GM21381 (cell line): ENCODE measurements at regions not wholly inside any gene's neighbourhood (a gene's known extent, or its start where the extent isn't known, plus 50 kb on each side); places are given as distances from the start of the nearest gene placed in this dataset.

Experiments used
- ATAC-seq: cut with Tn5 transposase; IDR thresholded peaks from one replicate; pipeline ENCODE4 v1.9.1; 2021; ENCODE audit warnings: mild to moderate bottlenecking, moderate library complexity; ENCODE audit not compliant: unreplicated experiment

DNA sequence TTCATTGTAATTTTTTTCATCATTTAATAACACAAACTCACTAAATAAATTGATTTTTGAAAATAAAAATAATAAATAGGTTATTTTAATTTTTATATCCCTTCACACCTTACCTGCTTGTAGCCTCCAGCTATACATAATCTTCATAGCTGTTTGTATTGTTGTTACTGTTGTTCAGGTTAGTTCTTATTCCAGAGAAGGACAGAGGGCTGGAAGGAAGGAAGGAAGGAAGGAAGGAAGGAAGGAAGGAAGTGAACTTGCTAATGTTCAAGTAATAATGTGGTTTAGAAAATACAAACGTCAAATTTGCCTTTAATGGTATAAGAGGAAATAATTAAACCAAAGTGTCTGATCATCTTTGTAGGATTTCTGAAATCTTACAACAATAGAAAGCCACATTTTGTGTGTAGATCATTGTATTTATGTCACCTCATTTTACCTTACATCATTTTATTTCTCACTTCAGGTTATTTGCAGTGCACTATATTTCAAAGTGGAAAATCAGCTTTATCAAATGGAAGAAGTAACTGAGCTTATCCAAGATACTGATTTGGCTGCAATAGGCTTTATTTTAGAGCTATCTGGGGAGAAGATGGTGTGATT lies 660.0 kb upstream of the CCDC54 start:
- no peak for ATAC-seq

DNA sequence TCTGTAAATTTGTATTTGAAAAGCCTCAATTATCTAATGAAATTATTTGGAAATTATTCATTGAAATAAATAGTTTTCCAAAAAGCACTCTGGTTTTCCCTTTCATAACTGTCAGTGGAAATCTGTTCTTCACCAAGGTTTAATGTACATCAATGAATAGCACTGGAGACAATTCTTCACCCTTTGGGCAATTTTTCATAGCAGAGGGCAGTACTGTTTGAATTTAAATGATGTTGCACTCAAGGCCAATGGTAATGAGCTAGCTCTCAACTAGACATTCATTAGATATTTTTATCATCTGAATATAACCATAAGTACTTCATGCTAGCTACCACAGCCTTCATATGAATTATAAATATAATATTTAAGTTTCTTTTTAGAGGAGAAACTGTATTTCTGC lies 658.2 kb upstream of the CCDC54 start:
- ATAC-seq: no peak

DNA sequence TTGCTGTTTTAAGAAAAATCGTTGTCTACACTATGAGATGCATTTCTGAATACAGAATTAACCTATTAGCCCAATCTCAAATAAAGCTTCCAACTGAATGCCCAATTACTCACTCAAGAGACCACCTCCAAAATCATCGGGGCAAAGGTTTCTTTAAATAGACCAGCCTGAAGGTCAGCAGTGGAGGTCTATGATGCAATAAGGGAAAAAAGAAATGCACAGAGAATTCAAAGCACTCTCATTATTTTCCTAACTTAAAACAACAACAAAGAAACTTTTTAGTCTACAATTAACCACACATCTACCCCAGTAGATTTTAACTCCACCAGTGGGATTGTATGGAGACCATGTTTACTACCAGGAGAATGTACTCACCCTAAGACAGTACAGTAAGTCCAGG lies 657.7 kb upstream of the CCDC54 start:
- no peak for ATAC-seq

DNA sequence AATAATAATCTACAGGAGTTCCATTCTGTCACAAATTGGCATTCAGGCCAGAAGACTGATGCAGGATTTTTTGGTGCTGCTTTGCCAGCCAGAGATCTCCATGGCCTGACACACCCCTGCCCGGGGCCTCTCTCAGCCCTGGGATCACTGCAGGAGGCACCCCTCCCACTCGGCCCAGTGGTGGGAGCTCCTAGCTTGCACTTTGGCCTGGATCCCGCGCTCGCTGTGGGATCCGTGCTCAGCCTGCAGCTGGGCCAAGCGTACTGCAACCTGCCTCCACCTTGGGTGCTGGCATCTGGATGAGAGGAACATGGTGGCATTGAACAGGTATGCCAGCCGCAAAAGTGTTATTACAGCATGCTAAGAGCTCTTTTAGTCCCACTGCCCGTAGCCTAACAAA lies 656.7 kb upstream of the CCDC54 start:
- no peak for ATAC-seq

DNA sequence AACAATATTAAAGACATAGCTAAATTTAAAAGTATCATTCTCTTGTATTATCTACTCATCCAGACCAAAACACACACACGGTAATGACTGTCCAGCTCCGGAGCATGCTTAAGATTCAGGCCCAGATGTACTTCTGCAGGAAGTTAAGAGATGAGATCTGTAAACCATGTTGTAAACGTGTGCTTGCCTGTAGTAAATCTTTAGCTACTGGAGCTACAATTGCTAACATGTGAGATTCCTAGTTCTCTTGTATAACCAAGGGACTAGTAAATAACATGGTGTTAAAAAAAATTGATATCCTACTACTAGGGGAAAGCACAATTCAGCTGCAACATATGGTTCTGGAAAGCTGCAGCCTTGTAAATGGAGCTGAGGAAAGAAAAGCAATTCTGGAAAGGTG lies 651.7 kb upstream of the CCDC54 start:
- ATAC-seq: no peak

DNA sequence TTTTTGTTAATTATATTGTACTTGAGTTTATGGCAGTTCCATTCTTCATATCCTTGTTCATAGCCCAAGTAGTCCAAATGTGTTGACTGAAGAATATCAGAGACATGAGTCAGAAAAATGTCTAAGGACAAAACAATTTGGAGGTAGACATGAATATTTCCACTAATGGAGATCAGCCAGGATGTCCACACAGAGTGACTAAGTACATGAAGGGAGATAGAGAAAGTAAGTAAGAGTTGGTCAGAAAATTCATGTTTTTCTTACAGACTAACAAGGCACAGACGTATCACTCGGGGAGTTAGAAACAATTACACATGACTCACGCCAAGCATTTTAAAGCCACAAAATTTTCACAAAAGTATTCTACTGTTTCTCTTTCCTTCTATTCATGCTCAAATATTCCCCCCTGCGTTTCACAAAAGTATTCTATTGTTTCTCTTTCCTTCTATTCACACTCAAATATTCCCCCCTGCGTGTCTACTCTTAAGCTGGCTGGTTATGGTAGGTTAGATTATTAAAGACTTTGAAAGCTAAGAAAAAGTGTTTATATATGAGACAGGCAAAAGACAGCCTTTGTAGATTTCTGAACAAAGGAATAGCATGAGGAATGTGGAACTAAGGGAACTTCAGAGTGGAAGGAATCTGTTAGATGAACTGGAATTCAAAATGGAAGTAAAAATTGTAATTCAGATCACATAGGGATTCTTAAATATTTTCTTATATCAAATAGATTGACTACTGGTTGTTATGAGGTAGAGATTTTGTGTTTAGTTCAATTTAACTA lies 648.7 kb upstream of the CCDC54 start:
- no peak for ATAC-seq

DNA sequence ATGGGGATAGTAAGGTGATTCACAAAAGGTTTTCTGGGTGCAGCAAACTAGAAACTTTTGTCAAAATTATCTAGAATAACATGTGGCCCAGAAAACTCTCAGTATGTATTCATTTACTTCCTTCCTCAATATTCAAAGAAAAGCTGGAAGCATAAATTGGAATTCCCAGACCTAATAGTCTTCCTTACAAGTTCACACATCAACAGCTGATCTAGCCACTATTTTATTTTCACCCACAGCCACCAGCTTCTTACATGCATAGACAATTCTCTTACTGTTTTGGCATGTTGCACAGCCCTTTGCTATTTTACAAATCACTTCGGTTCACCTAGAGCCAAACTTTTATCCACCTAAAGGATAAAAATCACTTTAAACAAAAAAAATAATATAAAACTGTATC lies 647.8 kb upstream of the CCDC54 start:
- no peak for ATAC-seq

DNA sequence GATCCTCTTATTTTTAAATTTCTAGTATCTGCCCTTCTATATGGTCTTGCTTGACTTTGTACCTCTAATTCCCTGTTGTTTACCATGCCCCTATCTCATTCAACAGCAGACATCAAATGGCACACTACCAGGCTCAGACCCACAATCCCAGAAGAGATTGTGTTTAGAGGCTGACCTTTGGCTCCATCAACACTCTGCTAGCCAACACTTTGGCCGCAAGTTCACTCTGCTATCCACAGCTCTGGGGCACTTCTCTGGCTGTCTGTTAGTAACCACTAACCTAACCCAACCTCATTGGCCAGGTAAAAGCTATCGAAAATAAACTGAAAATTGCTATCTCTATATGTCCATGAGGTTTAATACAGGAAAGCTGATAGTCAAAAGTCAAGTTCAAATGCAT lies 646.0 kb upstream of the CCDC54 start:
- no peak for ATAC-seq

DNA sequence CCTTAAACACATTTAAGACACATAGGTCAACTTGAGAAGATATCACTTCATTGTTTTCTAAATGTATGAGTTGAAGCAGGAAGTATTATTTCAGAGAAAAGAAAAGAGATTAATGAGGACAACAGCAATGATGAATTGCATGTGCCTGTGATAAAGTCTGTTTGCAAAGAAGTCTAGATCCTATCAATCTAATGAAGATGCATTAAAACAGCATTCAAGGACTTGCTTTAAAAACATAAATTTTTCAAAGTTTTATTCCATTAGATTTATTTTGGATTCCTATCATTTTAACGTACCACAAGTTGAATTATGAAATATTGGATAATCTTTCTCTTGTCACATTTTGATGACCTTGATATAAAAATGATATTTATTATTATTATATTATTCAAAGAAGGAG lies 642.5 kb upstream of the CCDC54 start:
- no peak for ATAC-seq

DNA sequence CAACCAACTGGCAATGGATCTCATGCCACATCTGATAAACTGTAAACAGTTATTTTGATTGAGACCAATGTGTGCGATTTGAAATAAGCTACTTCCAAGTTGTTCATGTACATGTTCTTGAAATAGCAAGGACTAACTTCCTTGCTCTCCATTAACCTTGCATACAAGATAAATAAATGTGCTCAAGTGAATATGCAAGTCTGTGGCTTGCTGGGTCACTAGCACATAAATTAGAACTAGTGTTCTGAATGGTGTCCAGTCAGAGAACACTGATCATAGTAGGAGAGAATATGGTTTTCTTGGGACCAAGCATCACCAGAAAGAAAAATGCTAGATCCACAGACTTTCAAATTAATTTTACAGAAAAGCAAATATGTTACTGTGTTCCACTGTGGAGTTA lies 640.0 kb upstream of the CCDC54 start:
- ATAC-seq: no peak

DNA sequence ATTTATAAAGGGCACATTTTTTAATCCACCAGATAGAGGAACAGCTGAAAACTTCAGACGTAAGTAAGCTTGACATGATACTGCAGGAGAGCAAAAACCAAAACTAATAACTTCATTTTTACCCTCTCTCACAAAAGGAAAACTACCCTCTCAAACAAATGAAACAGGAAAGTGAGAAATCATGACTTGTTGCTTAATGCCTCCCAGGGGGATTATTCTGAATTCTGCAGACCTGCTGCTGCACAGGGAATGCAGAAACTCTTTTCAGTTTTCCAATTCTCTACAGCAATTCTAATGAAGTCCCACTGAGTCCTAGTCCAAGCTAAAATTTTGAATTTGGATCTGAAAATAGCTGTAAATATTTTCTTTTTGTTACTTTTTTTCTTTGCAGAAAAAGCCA lies 637.1 kb upstream of the CCDC54 start:
- ATAC-seq: no peak

DNA sequence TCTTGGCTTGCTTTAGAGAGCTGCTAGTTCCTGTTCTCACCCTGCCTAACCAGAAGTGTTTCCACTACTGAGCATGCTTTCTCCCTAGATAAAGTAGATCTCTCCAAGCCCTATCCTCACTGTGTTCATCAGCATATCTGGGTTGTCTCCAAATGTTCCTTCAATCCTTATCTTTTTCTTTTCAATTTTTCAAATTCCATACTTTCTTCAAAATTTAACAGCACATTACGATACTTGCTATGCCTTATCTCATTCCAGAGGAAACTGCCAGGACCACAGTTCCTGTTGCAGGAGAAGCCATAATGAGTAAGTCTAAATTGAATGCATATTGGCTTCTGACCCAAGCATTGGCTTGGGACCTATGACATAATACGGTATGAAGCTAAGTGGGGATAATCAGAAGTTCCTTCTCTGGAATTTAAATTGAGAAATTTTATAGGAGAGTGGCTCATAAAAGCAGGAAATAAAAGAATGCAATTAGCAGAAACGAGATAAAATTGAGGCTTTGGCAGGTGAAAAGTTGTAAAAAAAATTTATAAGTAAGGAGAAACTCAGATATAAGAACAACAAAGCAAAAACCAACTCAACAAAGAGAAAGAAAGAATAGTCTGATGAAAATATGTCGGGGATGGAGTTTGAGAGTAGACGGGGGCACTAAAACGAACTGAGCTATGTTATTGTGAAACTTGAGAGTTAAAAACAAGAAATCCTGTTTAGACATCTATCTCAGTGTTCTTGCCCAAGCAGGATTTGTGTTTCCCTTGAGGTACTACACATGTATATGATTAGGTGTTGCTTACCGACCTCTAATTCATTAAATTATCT lies 631.7 kb upstream of the CCDC54 start:
- no peak for ATAC-seq

DNA sequence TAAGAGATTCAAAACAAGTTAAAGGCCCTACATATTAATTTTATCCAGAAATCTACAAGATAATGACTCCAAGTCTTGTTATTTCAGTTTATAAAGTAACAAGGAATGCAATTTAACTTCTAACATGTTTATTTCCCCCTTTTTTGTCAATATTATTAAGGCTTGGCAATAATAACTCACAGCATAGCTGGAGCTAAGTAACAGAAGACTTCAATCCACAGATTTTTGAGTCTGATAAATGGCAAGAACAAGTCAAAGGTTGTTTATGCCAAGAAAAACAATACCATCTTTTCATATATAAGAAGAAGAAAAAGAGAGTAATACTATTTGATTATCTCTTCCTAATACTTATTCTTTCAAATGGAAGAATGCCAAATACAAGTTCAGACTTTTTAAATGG lies 631.0 kb upstream of the CCDC54 start:
- ATAC-seq: no peak

DNA sequence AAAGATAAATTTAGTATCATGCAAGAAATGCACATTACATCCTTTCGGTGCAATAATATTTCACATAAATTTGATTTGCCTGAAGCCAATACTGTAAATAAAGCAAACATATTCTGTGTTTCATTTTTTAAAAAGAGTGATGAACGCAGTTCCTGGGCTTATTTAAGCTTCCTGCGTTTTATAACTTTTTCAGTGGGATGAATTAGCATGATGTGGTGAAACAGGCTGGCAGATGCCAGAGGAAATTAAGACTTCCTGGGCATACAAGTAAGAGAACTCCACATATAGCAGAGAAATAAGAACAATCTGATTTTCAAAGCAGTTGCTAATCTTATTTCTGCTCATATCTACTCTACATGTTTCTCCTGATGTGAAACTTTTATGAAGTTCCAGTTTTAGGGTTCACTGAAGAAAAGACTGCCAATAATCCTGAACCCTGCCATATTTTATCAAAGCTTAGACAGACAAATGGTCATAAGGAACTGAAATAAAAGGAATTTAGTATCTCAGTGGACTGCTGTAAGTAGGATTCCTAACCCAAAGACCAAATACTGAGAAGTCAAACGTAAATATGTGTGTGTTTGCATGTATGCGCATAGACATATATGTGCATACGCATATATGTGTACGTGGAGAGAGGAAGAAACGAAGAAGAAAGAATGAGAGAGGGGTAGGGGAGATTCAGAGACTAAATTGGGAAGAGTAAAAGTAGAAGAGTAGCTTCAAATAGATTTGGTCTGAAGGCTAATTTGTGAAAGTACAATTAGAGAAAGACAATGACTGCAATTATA lies 628.6 kb upstream of the CCDC54 start:
- ATAC-seq: no peak

DNA sequence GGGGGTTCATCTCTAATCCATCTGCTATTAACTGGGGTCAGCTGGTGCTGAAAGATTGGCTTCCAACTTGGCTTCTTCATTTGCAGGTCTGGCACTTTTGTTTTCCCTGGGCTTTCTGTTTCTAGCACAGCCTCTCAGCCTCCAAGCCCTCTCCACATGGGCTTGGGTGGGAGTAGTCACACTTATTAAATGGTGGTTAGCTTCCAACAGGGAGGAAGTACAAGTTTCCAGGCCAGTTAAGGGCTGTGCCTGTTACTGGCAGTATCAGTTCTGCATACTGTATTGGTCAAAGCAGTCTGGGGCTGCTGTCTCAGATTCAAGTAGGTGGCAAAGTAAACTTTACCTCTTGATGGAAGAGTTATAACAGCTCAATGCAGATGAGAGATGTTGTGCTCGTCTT lies 627.1 kb upstream of the CCDC54 start:
- no peak for ATAC-seq

DNA sequence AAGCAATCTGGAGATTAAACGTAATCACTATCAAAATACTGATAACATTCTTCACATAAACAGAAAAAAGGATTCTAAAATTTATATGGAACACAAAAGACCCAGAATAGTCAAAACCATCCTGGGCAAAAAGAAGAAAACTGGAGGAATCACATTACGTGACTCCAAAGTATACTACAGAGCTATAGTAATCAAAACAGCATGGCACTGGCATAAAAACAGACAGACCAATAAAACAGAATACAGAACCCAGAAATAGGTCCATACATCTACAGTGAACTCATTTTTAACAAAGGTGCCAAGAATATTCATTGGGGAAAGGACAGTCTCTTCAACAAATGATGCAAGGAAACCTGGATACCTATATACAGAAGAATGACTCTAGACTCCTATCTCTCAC lies 621.9 kb upstream of the CCDC54 start:
- ATAC-seq: no peak

DNA sequence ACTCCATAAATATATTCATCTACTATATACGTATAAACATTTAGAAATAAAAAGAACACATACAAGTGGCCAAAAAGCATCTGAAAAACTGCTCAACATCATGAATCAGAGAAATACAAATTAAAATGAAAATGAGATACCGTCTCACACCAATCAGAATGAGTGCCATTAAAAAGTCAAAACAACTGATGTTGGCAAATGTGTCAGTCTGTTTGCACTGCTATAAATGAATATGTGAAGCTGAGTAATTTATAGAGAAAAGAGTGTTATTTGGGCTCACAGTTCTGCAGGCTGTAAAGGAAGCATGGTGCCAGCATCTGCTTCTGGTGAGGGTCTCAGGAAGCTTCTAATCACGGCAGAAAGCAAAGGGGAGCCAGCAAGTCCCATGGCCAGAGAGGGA lies 620.3 kb upstream of the CCDC54 start:
- ATAC-seq: no peak

DNA sequence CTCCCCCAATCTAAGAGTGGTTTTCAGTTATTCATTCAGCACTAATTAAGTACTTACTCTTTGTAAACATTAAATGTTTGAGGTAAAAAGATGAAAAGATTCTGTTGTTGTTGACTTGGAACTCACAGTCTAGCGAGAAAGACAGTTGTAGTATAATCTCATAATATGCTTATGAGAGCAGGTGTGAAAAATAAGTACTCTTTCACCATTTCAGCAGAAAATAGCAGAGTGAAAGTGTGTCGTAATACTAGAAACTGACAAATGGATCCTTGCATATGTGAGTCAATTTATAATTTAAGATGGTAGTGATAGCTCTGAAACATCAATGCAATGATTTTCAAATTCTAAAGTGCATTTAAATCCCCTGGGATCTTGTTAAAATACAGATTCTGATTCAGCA lies 618.8 kb upstream of the CCDC54 start:
- no peak for ATAC-seq

DNA sequence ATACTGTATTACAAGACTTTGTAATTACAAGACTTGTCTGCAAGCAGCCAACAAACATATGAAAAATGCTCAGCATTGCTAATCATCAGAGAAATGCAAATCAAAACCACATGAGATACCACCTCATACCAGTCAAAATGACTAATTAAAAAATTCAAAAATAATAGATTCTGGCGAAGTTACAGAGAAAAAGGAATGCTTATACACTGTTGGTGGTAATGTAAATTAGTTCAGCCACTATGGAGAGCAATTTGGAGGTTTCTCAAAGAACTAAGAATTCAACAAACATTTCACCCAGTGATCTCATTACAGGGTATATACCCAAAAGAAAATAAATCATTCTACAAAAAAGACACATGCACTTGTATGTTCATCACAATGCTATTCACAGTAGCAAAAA lies 617.5 kb upstream of the CCDC54 start:
- no peak for ATAC-seq

DNA sequence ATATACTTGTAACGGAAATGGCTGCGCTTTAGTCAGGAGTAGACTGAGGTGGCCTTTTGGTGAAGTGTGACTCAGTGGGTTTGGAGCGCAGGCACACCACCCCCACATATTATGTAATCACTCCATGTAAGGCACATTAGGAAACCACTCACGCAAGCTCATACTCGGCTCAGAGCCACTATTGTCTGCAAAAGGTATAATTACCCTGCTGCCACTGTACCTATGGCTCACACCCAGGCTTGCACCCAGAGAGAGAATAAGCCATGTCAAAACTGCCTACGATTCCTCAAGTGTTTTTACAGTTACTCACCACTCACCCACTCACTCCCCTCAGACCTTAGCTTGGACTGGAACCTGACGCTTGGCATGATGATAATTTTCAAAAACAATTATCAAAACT lies 611.9 kb upstream of the CCDC54 start:
- ATAC-seq: no peak

DNA sequence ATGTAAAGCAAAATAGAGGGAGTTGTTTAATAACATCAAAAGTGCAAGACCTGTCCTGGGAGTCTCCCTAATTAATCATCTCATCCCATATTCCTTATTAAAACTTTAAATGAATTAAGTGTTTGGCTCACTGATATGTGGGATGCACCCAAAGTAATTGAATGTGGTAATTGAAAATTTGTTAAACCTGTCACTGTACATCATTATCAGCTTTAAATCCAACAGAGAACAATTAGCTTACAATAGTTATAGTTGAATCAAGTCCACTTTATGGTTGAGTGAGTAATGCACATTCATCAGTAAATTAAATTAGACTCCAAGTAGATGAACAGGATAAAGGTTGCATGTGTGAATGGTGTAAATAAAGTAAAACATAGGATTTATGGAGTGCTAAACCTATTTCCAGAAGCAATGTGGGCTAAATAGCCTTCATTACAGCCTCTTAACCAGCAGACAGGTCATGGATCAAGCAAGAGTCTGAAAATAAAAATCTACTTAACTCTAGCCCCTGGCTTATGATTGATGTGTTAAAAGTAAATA lies 608.2 kb upstream of the CCDC54 start:
- ATAC-seq: no peak
